H1 (cell line): ENCODE measurements at regions not wholly inside any gene's neighbourhood (a gene's known extent, or its start where the extent isn't known, plus 50 kb on each side); places are given as distances from the start of the nearest gene placed in this dataset.

Experiments used
- CBX8 ChIP-seq: fragments of 300-800, 300-1000 bp; sonication (generic); IDR thresholded peaks from 2 replicates; pipeline ENCODE4 v1.7.1; 2016; ENCODE audit warnings: low read depth, low read length, borderline replicate concordance
- CTCF ChIP-seq, 3 experiments: IDR thresholded peaks; 1 replicate in 2 of 3; 2 replicates in 1 of 3; pipeline versions ENCODE4 v1.5.1 to v1.6.1; 2011; ENCODE audit warnings: low read length in 3 of 3, mild to moderate bottlenecking in 3 of 3, inconsistent platforms in 2 of 3, low read depth in 1 of 3, moderate library complexity in 1 of 3; ENCODE audit not compliant: insufficient read depth in 1 of 3; ENCODE audit errors: control extremely low read depth in 1 of 3
- EZH2 ChIP-seq: fragments of 200-600 bp; sonication (generic); IDR thresholded peaks from 2 replicates; pipeline ENCODE4 v1.7.1; 2012; ENCODE audit warnings: low read depth, mild to moderate bottlenecking, moderate library complexity, low read length, inconsistent platforms; ENCODE audit not compliant: severe bottlenecking
- POLR2A ChIP-seq, 2 experiments: IDR thresholded peaks; 1 replicate in 1 of 2; 2 replicates in 1 of 2; pipeline ENCODE4 v1.6.1; 2011; ENCODE audit warnings: low read depth in 2 of 2, low read length in 2 of 2, mild to moderate bottlenecking in 2 of 2; ENCODE audit errors: control extremely low read depth in 1 of 2
- POLR2AphosphoS5 ChIP-seq: IDR thresholded peaks from 2 replicates; pipeline ENCODE4 v1.6.1; 2011; ENCODE audit warnings: low read depth, low read length
- RAD21 ChIP-seq, 2 experiments: IDR thresholded peaks in 1 of 2; conservative IDR thresholded peaks in 1 of 2; 2 replicates each; pipeline ENCODE4 v1.6.1; 2011; ENCODE audit warnings: low read depth in 2 of 2, low read length in 2 of 2, improper control_type of control experiment in 1 of 2, inconsistent platforms in 1 of 2, mild to moderate bottlenecking in 1 of 2, moderate library complexity in 1 of 2
- TAF1 ChIP-seq: IDR thresholded peaks from 2 replicates; pipeline ENCODE4 v1.6.1; 2011; ENCODE audit warnings: mild to moderate bottlenecking, low read depth, low read length

GRCh38 chr4:100117750-100118149, 72.5 kb downstream of the DDIT4L start:
- TF ChIP-seq POLR2AphosphoS5 (no peak), CTCF (IDR thresholded peaks at IDR 0.05; ENCODE audit: control extremely low read depth in 1 of 3, insufficient read depth in 1 of 3, low read depth in 1 of 3, low read length in 3 of 3) (peak in 1 of 3 experiments; percentile 22; a peak in 2 of 4 replicates), CBX8 (no peak), RAD21 (IDR thresholded peaks at IDR 0.05 in 1 of 2, conservative IDR thresholded peaks at IDR 0.05 in 1 of 2; ENCODE audit: low read depth in 2 of 2, low read length in 2 of 2) (peak; percentile 41 to 52), TAF1 (no peak), POLR2A (IDR thresholded peaks at IDR 0.05; ENCODE audit: control extremely low read depth in 1 of 2, low read depth in 2 of 2, low read length in 2 of 2) (no peak), EZH2 (no peak)
